ENCODE measurements at regions not wholly inside any gene's neighbourhood (a gene's known extent, or its start where the extent isn't known, plus 50 kb on each side); places are given as distances from the start of the nearest gene placed in this dataset.

GRCh38 chr18:43380104-43380672 lies 102.9 kb upstream of the SYT4 start:
- Histone ChIP-seq H3K27ac (no peak overlapping the region), H3K4me3 (no peak overlapping the region), H3K4me1 (no peaks in the 10 kb centered on the region), H3K36me3 (no peaks in the 10 kb centered on the region), H3K9me3 (no peaks in the 10 kb centered on the region), H3K27me3 (no peaks in the 10 kb centered on the region)
- no peak for DNase-seq (ENCODE audit: low spot score in 2 of 2)
- no peak for TF ChIP-seq POLR2A (IDR thresholded peaks at IDR 0.05)
- WGBS, result 53% methylated on average over 4 of the region's 4 CpGs

DNA sequence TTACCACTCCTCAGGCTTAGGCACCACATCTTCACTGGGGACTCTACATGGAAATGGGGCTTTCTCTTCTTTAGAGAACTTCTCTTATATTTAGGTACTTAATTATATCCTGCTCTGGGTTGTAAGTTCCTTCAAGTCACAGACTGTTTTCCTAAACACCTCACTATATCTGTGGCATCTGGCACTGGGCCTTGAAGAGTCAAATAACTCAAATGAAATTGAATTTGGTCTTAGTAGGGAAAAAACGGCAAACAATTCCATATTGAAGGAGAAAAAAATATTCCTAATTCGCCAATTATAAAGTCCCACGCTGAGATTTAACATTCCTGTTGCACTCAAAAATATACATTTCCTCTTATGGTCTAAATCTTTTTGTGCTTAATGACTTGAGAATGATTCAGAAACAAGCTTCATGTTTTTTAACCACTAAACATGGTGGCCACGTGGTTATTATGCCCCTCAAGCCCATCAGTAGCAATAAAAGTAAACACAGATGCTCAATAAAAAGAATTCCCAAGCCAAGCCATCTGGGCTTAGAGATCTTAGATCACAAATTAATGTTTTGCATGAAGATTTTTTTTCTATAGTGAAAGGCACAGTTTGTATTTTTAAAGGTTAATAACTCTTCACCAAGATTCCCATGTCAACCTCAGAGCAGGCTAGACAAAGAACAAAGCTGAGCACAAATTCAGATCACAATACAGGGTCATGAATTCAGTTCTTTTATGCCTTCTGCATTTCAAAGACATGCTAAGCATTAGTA lies 105.5 kb upstream of the SYT4 start:
- H3K9me3 ChIP-seq, result no peaks in the 10 kb centered on the region
- no peak for TF ChIP-seq EP300 (IDR thresholded peaks at IDR 0.05)
- TF ChIP-seq, protein P1, sequence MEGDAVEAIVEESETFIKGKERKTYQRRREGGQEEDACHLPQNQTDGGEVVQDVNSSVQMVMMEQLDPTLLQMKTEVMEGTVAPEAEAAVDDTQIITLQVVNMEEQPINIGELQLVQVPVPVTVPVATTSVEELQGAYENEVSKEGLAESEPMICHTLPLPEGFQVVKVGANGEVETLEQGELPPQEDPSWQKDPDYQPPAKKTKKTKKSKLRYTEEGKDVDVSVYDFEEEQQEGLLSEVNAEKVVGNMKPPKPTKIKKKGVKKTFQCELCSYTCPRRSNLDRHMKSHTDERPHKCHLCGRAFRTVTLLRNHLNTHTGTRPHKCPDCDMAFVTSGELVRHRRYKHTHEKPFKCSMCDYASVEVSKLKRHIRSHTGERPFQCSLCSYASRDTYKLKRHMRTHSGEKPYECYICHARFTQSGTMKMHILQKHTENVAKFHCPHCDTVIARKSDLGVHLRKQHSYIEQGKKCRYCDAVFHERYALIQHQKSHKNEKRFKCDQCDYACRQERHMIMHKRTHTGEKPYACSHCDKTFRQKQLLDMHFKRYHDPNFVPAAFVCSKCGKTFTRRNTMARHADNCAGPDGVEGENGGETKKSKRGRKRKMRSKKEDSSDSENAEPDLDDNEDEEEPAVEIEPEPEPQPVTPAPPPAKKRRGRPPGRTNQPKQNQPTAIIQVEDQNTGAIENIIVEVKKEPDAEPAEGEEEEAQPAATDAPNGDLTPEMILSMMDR (IDR thresholded peaks at IDR 0.05), result no peak
- no peak for TF ChIP-seq POLR2AphosphoS5 (IDR thresholded peaks at IDR 0.05)
- no peak for TF ChIP-seq POLR2A (IDR thresholded peaks at IDR 0.05)
- whole genome bisulfite sequencing, result 51% methylated on average over 4 of the region's 4 CpGs
- H3K36me3 ChIP-seq, result no peaks in the 10 kb centered on the region
- H3K27me3 ChIP-seq, result no peaks in the 10 kb centered on the region
- no peak overlapping the region for H3K4me3 ChIP-seq
- DNase-seq (ENCODE audit: low spot score in 2 of 2), result no peak
- no peak overlapping the region for H3K27ac ChIP-seq
- H3K4me1 ChIP-seq, result no peaks in the 10 kb centered on the region

DNA sequence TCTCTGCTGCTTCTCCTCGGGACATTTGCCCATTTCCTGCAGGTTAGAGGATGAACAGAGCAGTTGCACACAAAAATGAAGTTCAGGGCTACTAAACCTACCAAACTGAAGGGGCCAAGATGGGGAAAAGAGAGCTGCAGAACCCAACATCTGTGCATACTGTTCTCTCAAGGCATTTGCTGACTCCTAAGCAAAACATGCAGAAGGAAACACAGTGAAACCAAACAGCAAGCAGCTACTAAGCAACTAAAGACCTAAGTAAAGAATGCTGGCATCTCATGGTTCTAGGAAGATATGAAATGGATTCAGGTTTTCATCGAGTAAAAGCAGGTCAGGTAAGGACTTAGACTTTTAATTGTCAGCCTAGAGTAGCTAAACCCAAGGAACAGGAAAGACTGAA lies 111.9 kb upstream of the SYT4 start:
- H3K27me3 ChIP-seq, result no peaks in the 10 kb centered on the region
- DNase-seq (ENCODE audit: low spot score in 2 of 2), result no peak
- H3K9me3 ChIP-seq, result no peaks in the 10 kb centered on the region
- H3K27ac ChIP-seq, result no peak overlapping the region
- WGBS, result 52% methylated on average over 2 of the region's 2 CpGs
- no peak for TF ChIP-seq EP300 (IDR thresholded peaks at IDR 0.05)
- TF ChIP-seq POLR2AphosphoS5 (IDR thresholded peaks at IDR 0.05), result no peak
- no peak for TF ChIP-seq POLR2A (IDR thresholded peaks at IDR 0.05)
- TF ChIP-seq, protein P1 (IDR thresholded peaks at IDR 0.05), result no peak
- H3K4me1 ChIP-seq, result no peaks in the 10 kb centered on the region
- H3K4me3 ChIP-seq, result no peak overlapping the region
- no peaks in the 10 kb centered on the region for H3K36me3 ChIP-seq

DNA sequence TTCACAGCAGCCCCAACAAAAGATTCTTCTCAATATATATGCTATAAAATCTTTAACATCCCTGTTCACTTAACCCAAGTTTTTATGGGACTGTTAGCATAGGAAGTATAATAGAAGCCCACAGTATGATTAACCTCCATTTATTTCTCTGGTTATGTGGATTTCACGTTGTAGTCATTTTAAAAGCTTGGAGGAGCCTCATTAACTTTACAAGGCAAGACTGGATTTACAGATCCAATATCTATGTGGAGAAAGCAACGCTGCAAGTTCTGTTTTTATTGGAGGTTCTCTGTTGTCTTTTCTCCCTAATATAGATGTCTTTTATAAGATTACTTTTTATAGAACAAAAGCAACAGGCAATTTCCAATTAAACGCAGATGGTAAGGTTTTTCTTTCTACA lies 114.9 kb upstream of the SYT4 start:
- TF ChIP-seq POLR2A (IDR thresholded peaks at IDR 0.05) (no peak), EP300 (IDR thresholded peaks at IDR 0.05) (no peak), POLR2AphosphoS5 (IDR thresholded peaks at IDR 0.05) (no peak)
- TF ChIP-seq, protein P1 (IDR thresholded peaks at IDR 0.05), result no peak
- 41% methylated on average over 3 of the region's 3 CpGs for WGBS
- no peak overlapping the region for H3K27ac ChIP-seq
- H3K36me3 ChIP-seq, result no peaks in the 10 kb centered on the region
- no peak overlapping the region for H3K4me3 ChIP-seq
- DNase-seq (ENCODE audit: low spot score in 2 of 2), result no peak
- no peaks in the 10 kb centered on the region for H3K4me1 ChIP-seq
- H3K27me3 ChIP-seq, result no peaks in the 10 kb centered on the region
- H3K9me3 ChIP-seq, result no peaks in the 10 kb centered on the region

DNA sequence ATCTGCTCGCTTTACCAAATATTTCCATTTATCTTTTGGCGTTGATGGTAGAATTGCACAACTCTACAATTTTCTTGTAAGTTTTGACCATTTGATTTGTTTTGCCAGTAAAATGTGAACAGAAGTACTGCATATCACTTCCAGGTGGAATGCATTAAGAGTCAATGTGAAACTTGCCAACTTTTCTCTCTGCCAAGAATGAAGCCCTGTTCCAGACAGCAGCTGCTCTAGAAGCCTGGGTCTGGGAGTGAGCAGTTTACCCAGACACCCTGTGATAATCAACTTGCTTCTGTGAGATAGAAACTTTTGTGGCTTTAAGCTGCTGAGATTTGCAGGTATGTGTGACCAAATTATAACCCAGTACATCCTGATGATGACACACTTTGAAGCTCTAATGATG lies 115.9 kb upstream of the SYT4 start:
- no peaks in the 10 kb centered on the region for H3K36me3 ChIP-seq
- no peaks in the 10 kb centered on the region for H3K4me1 ChIP-seq
- TF ChIP-seq, protein P1 (IDR thresholded peaks at IDR 0.05), result no peak
- TF ChIP-seq EP300 (IDR thresholded peaks at IDR 0.05) (no peak), POLR2AphosphoS5 (IDR thresholded peaks at IDR 0.05) (no peak), POLR2A (IDR thresholded peaks at IDR 0.05) (no peak)
- no peak overlapping the region for H3K4me3 ChIP-seq
- H3K27ac ChIP-seq, result no peak overlapping the region
- WGBS, result 69% methylated on average over 2 of the region's 2 CpGs
- H3K27me3 ChIP-seq, result no peaks in the 10 kb centered on the region
- H3K9me3 ChIP-seq, result no peaks in the 10 kb centered on the region
- DNase-seq (ENCODE audit: low spot score in 2 of 2), result no peak

Measured in suprapubic skin (tissue), 4 donors.